EH (cell line): ENCODE measurements at regions not wholly inside any gene's neighbourhood (a gene's known extent, or its start where the extent isn't known, plus 50 kb on each side); places are given as distances from the start of the nearest gene placed in this dataset.
A peak's percentile ranks its signal among the peaks of the same experiment; 100 is the strongest.
"Not testable (repeated sequence)": the region's sequence is repeated elsewhere in the genome, so short reads cannot be mapped to it uniquely, and the experiment has no call there.

Experiments used
- DNase-seq: peaks from one replicate; pipeline ENCODE4 v3.0.0-alpha.2; 2015; ENCODE audit warnings: low read depth

DNA sequence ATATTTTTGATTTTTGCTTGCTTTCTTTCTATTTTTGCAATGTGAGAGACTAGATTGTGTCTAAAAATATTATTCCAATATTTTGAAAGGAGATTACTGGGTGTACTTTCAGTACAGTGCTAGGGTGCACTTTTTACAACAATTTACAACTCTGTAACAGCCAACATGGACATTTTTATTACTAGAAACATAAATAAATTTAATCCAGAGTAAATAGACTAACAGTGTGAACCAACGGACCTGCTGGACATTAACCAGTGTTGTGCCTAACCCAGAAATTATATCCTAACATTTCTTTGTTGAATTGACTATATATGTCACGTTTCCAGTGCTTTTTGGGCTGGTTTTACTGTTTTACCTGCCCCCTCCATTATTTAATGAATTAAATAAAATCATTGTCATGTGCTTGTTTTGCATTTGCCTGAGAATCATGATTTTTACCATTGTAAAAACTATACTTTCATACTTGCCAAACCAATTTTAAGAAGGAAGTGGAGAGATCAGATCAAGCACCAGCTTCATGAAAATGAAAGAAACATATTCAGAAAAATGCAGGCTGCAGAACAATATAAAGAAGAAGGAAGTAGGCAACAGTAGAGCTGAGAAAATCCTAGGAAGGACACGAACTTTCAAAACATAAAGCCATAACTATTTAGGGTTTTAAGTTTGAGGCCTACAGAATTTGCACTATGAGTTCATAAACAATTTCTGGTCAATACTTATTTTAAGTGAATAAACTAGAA lies 400.8 kb upstream of the PIK3R1 start:
- DNase-seq: no peak

DNA sequence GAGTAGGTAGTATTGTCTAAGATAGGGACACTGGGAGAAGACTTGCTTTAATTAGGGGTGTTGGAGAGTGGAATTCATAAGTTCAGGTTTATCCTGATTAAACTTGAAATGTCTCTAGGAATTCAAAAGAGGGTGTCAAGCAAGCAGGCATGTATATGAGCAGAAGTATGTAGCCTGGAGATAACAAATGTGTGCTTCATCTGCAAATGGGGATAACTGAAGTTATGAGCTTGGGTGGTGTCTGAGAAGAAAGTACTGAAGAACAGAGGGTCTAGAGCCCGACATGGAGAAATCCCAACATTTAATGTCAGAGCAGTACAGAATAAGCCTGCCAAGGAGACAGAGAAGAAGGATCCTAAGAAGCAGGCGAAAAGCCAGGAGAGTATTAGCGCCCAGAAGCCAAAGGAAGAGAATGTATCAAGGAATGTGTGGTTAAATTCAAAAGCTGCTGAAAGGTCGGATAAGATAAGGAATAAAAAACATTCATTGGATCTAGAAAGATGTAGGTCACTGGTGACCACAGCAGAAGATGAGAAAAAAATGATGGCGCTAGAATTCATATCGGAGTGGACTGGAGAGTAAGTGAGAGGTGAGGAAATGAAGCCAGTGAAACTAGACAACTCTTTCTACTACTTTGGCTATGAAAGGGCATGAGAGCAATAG lies 401.5 kb upstream of the PIK3R1 start:
- no peak for DNase-seq

DNA sequence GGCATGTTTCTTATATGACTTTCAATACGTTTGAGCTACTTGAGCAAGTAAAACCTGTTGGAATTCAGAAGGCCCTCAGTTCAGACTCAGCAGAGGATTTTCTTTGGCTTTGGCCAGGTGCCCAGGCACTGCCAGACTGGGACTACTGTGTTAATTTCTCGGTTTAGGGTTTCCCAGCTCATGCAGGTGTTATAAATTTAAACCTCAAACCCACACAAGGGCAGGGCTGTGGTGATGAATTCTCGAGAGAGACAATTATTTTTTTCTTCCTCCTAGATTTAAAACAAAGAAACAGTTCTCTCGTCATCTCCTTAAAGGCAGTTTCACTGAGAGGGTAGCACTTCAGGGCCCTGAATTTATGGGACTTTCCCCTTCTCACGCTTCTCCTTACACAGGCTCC lies 406.0 kb upstream of the PIK3R1 start:
- no peak for DNase-seq

DNA sequence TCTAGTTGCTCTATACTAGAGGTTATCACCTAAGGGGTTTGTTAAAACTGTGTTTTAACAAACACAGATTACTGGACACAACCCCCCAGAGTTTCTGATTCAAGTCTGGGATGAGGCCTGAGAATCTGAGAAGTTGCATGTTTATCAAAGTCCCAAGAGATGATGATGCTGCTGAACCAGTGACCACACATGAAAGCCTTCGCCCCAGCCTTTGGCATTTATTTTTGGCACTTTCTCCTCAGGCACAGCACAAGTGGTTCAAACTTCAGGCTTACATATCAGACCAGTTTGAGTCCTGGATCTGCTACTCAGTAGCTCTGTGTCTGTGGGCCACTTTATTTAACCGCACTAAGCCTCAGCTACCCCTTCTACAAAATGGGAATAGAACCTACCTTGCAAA lies 407.2 kb upstream of the PIK3R1 start:
- no peak for DNase-seq

DNA sequence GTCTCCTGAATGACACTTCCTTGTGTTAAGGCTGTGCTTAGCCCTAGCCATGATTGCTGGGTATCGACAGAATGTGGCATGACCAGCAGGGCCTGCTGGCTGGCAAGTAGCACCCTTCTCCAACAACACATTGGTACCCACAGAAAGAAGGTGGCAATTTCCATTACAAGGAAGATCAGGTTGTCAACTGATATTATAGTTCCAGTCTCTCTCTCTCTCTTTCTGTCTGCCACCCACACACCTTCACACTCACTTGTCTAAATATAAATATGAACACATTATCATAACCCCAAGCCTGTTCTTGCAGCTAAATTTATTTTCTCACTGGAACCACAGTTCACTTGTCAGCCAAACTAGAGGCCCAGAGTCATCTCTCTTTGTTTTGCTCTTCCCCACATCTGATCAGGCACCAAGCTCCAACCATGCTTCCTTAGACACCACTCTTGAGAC lies 408.1 kb upstream of the PIK3R1 start:
- no peak for DNase-seq

DNA sequence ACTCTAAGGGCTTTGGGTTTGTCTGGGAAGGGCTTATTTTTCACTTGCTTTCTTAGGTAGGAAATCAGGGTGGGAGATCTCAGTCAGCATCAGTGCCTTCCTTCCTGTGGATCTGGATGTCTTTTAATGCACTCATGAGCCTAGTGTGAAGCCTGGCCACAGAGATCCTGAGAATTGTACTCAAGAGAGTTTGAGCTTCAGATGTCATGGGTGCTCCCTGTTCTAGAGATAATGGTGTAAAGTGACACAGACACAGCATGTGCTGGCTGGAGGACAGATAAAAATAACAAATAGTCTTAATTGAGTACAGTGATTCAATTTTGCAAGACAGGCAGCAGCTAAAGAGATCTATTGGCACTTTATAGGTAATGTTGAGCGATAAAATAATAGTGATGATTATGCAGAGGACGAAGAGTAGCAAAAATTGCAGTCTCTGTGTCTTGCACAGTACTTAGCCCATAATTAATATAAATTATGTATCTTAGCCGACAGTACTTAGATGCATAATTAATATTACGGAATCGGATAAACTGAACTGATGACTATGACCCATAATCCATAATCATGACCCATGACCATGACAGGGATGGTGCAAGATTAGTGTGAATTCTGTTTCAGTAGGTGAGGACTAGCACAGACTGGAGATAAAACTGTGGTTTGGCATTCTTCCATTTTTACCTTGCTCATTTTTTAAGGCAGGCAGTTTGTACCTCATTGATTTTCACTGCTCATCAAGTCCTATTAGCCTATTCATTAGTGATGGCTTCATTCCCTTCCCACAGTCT lies 408.7 kb upstream of the PIK3R1 start:
- no peak for DNase-seq

DNA sequence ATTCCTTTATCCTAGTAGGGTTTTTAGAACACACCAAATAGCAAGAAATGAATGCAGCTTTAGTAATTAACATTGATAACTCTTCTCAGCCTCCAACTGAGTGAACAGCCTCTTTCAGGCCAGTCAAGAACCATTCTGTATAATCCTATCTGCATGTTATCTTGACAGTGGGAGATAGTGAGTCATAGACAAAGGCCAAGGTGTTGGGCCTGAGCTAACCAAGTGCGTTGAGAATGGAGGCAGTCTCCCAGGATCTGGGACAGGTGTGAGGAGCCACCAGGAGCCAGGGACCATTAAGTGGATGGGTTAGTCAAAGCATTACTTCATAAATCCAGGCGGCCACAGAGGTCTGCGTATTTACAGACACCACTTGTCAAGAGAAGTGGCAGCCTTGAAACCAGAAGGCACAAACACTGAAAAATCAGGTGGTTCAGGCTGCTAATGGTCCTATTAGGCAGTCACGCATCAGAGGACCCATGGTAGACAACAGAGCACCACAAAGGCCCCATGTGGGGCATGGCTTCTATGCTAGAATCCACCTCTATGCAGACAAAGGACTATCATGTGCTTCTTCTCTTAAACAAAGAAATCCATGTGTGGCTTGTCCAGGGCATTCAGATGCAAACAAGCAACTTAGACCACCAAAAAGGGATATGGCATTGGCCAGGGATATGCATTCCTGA lies 409.7 kb upstream of the PIK3R1 start:
- no peak for DNase-seq

DNA sequence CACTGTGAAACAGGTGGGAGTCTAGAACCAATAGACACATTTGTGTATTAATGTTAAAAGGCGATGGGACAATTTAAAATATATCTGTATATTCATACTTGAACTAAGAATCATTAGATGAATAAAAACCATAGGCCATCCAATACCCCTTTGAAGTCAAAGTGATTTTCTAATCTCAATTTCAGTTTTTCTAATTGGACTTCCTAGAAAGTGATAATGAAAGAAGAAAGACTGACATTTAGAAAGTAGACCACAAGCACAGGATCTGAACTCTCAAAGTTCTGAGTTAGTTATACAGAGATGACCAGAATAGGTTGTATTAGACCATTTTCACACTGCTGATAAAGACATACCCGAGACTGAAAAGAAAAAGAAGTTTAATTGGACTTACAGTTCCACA lies 412.8 kb upstream of the PIK3R1 start:
- no peak for DNase-seq

DNA sequence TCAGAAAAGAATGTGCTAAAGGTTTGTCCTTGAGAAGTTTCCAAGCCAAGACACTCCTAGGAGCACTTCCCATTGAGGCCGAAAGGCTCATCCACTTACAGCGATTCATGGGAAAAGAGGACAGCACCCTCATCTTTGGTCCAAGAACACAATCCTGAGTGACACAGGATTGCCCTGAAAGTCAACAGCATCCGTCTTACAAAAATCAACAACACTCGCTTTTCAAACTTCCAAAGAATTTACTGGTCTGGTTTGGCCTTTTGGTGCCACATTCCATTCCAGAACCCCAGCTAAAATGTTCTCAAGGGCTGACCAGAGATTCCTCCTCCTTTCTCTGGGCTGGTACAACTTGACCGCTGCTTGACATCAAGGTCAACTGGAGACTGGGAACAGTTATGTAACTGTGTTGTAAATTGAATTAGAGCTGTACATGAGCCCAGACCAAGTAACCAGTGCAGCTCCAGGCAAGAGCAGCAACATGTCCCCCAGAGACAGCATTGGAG lies 415.8 kb upstream of the PIK3R1 start:
- DNase-seq: peak; percentile 91

DNA sequence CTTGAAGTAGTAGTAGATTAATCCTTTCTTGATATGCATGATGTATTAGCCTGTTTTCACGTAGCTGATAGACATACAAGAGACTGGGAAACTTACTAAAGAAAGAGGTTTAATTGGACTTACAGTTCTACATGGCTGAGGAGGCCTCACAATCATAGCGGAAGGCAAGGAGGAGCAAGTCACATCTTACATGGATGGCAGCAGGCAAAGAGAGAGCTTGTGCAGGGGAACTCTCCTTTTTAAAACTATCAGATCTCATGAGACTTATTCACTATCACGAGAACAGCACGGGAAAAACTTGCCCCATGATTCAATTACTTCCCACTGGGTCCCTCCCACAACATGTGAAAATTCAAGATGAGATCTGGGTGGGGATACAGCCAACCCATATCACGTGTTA lies 417.1 kb upstream of the PIK3R1 start:
- DNase-seq: not testable (repeated sequence)

DNA sequence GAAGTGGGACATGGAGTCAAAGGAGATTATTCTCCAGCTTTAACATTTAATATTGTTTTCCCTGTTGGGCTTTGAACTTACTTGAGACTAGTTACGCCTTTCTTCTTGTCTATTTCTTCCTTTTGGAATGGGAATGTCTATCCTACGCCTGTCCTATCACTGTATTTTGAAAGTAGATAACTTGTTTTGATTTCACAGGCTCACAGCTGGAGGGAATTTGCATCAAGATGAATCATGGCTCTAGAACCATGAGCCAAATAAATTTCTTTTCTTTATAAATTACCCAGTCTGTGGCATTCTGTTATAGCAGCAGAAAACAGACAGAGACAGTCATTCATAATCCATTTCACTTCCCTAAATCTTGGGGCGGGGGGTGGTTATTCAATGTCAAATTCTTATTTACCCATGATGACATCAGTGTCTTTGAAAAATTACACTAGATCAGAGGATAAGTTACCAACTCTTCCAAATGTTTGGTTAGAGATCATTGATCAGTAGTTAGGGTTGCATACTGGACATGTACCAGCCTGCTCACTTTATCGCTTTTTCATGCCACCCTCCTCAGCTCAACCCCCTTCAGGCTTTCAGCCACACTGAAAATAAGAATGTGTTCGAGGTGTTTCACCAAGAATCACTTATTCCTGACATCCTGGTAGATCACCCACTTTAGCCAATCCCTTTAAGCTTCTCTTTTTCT lies 419.6 kb upstream of the PIK3R1 start:
- peak; percentile 46 for DNase-seq

DNA sequence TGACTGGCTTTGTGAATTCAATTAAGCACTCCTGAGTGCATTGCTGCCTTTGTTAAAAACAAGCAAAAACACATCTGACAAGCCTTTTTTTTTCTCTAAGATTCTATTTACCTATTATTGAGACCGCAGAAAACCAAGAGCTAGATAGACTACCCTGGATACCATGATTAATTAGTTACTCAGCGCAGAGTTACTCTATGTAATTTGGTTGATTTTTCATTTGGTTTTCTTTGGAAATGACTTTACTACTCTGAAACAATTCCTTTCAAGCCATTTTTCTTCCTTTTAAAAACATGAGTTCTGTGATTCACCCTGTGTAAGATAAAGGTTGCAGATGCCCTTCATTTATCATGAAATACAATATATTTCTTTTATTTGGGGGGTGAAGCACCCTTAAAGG lies 421.6 kb upstream of the PIK3R1 start:
- DNase-seq: no peak

DNA sequence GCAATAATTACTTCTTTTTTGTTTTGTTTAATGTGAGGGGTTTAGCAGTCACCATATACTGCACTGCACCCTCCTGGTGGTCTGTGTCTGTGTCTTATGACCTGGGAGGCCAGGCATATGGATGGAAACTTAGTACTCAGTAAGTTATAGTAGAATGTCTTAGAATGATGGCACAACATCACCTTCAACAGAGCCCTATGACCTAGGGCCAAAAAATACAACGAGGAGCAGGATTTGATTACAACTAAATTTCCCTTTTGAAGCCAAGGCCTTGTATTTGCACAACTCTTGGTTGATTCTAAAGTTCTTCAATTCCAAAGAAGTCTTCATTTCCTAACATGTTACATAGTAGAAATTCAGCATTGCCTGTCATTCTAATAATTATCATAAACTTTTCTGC lies 422.1 kb upstream of the PIK3R1 start:
- DNase-seq: no peak

DNA sequence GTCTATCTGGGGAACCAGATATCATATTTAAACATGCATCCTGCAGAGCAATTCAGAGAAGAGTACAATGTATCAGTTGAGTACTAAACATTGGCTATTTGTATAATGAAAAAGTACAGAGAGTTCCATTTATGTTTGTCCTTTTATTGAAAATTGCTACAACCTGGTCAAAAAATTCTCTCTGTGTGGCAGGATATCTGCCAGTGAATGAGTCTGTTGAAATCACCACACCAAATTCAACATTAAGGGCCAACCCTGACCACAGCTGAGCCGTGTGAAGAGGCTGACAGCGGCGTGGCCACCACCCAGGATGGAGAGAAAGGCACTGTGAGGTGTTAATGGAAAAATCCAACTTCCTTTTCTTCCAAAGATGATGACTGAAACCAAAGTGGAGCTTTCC lies 422.7 kb upstream of the PIK3R1 start:
- no peak for DNase-seq

DNA sequence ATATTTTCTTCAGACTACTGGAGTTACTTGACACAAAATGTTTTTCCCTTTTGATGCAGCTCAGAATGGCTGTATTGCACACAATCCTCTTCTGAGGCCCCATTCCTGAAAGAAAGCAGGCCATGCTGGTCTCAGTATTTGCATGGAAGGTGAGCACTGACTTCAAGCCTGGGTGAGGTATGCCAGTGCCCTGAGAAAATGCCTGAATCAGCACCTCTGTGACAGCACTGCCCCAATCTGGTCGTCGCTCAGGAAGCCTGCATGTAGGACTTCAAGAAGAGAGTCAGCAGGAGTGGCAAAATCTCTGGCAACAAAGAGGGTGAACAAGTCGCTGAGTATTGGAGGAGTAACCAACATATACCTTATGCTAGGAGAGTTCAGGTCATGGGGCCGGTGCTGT lies 425.2 kb upstream of the PIK3R1 start:
- no peak for DNase-seq

DNA sequence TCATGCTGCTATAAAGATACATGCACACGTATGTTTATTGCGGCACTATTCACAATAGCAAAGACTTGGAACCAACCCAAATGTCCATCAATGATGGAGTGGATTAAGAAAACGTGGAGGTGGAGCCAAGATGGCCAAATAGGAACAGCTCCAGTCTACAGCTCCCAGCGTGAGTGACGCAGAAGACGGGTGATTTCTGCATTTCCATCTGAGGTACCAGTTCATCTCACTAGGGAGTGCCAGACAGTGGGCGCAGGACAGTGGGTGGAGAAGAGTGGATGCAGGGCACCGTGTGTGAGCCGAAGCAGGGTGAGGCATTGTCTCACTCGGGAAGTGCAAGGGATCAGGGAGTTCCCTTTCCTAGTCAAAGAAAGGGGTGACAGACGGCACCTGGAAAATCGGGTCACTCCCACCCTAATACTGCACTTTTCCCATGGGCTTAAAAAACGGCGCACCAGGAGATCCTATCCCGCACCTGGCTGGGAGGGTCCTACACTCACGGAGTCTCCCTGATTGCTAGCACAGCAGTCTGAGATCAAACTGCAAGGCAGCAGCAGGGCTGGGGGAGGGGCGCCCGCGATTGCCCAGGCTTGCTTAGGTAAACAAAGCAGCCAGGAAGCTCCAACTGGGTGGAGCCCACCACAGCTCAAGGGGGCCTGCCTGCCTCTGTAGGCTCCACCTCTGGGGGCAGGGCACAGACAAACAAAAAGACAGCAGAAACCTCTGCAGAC lies 435.5 kb upstream of the PIK3R1 start:
- DNase-seq: not testable (repeated sequence)

DNA sequence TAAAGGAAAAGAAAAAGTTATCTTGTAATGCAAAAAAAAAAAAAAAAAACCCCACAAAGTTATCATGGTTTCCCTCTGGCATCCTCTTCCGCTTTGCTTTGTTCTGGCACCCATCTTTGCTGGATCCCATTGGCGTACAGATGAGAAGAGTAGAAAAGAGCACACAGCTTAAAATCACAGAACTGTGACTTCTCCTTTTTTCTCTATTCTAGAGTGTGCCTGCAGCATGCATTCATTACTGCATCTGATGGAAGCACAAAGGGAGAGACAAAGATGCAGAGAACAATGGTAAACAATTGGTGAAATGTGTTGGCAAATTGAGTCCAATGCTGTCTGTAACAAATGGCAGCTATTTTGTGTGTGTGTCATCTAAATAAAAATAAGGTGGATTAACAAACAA lies 440.8 kb upstream of the PIK3R1 start:
- DNase-seq: no peak

DNA sequence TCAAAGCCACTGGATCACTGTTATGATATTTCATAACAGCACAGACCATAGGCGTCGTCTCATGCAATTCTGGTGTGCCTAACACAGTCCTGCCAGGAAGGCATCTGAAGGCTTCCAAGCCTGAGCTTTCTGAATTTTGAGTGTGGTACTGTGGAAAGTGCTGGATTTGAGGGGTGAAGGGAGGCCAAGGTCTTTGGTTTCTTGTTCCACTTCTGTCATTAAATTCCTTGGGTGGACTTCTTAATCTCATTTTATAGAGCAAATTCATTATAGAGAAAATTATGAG lies 441.3 kb upstream of the PIK3R1 start:
- no peak for DNase-seq

DNA sequence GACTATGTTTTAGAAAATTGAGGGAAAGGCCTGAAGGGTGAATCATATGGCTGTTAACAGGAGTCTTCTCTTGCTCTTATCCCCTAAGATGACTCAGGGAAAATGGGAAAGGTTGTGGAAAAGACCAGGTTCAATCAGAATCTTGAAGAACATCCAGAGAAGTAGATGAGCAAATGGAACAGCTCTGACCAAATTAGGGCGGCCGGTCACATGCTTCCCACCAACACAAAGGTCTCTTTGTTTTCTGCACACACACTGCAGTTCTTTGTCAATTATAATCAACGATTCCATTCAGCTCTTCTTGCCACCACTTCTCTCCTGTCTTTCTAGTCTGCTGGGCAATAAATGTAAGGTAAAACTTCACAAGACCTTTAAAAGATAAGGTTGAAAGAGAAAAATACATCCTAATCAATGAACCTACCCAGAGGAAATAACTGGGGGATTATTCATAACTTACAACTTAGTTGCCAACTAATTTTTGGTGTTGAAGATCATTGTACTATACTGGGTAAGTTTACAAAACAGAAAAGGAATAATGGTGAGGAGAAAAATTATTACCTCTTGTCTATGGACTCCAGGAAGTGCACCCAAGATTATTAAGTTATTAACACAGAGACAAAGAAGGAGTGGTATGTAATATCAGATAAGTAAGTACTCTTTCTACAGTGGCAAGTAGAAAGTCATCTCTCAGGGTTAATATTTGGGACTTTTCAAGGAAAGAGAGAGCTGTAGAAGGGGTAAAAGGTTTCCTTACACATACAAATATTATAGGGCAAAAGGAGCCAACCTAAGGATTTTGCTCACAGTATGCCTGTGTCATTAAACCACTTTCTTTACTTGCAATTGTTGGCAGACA lies 441.9 kb upstream of the PIK3R1 start:
- DNase-seq: peak; percentile 54

DNA sequence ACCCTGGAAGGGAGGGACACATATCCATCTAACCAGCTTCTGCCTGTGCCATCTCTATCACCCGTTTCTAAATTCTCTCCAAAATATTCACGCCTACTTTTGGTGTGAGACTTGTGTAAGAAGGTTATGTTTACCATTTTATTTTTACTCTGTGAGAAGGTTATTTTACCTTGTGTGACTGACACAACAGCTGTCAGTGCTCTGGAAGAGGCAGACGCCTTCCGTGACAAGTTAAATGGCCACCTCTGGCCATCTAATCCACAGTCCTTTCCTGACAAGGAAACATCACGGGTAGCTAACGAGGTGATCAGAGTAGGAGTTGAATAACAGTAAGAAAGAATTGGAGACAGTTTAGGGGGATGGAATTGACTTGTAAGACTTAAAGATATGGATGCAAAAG lies 443.8 kb upstream of the PIK3R1 start:
- no peak for DNase-seq
